ENCODE measurements at regions not wholly inside any gene's neighbourhood (a gene's known extent, or its start where the extent isn't known, plus 50 kb on each side); places are given as distances from the start of the nearest gene placed in this dataset.
"Not testable (repeated sequence)": the region's sequence is repeated elsewhere in the genome, so short reads cannot be mapped to it uniquely, and the experiment has no call there.

DNA sequence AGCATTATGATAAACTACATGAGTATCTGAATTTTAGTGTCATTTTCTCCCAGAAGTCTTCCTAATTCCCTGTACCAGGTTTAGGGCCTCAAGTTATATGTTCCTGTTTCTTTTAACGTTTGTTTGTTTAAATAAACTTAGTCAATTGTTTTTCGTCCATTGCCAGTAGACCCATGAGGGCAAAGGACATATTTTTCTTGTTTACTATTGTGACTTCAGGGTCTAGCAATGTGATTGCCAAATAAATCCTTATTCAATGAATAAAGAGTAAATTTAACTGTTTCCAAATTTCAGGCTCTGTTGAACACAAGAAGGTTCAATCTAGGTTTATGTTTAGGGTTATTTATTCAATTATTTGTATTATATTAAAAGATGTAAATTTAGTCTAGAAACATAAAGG lies 391.6 kb upstream of the MGAT4C start:
- DNase-seq = no peak

DNA sequence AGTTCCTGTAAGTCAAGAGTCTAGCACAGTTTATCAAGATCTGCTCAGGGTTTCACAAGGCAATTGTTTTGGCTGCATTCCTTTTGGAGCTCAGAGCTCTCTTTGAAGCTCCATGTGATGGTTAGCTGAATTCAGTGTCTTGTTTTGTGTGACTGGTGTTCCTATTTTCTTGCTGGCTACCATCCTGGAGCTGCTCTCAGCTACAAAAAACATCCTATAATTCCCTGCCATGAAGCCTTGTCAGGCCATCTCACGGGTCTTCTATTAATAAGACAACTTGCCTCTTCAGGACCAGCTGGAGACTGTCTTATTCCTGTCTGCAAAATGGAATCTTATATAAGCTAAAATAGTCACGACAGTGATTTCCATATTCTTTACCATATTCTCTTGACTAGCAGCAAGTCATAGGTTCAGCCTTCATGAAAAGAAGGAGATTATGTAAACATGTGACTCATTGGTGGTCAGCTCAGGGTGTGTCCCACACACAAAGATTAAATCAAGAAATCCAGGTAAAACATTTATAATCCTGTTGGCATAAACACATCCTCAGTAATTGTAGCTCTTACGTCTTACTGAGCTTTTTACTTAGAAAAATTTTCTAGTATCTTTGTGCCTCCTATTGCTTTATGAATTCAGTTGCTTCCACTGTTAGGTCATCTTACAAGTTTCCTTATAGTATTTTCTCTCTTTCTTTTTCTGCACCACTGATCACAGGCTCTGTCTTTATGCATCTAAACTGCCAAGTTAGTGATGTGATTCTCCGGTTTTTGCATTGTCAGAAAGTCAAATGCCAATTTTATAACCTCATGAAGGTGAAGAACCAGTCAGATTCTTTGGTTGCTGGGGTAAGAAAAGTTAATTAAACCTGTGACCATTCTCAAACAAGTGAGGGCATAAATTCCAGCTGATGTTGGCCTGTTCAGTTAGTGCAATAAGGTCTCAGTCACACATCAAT lies 378.5 kb upstream of the MGAT4C start:
- peak; percentile 40 for DNase-seq

DNA sequence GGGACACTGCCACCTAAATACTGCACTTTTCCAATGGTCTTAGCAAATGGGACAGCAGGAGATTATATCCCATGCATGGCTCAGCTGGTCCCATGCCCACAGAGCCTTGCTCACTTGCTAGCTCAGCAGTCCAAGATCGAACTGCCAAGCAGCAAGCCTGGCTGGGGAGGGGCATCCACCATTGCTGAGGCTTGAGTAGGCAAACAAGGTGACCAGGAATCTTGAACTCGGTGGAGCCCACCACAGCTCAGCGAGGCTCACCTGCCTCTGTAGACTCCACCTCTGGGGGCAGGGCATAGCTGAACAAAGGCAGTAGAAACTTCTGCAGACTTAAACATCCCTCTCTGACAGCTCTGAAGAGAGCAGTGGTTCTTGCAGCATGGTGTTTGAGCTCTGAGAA lies 370.8 kb upstream of the MGAT4C start:
- no peak for DNase-seq

DNA sequence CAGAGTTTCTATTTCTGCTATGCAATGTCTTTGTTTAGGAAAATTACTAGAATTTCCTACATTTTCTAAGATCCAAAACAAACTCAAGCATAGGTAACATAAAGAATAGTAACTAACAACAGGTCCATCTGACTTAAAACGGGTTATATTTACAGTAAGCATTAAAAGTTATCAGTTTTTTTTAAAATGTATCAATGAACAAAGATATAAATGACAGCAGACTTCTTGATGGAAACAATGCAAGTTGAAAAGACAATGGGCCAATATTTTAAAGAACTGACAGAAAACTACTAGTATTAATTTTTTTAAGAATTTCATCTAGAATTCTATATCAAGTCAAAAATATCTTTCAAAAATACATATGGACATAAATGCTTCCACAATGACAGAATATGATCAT lies 367.1 kb upstream of the MGAT4C start:
- no peak for DNase-seq

GRCh38 chr12:86621957-86622356 lies 365.8 kb upstream of the MGAT4C start:
- DNase-seq = no peak

GRCh38 chr12:86613311-86613710 lies 357.1 kb upstream of the MGAT4C start:
- no peak for DNase-seq

- no peak for DNase-seq
Measured at GRCh38 chr12:86608638-86609037, 352.4 kb upstream of the MGAT4C start.

DNA sequence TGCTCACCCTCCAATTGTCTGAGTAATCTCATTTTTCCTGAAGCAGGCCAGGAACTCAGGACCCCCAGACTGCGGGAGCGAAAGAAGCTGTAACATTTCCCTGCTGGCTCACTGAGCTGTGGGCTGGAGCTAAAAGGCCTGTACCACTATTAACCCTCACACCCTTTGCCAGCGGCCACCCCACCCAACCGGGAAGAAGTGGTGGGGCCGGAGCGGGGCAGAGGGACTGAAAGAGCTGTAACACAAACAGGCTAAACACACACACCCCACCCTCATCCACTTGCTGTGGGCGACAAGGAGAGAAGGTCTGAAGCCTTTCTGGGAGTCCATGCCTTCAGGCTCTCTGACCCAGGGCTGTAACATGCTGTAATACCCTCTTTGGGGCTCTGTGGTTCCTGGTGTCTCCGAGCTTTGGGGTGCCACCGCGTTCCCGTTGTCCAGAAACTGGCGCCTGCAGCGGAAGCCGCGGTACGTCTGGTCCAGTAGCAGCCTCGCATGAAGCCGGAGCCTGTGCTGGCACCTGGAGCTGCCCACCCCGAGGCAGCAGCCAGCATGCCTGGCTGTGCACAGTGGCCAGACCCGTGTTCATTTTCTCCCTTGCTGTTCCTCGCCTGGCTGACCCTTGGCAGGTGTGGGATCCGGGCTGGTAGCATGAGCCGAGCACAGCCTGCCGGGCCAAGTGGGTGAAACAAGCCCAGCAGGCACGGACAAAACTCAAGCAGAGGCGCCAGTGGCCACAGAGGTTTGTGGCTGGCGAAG lies 345.5 kb upstream of the MGAT4C start:
- DNase-seq = no peak

DNA sequence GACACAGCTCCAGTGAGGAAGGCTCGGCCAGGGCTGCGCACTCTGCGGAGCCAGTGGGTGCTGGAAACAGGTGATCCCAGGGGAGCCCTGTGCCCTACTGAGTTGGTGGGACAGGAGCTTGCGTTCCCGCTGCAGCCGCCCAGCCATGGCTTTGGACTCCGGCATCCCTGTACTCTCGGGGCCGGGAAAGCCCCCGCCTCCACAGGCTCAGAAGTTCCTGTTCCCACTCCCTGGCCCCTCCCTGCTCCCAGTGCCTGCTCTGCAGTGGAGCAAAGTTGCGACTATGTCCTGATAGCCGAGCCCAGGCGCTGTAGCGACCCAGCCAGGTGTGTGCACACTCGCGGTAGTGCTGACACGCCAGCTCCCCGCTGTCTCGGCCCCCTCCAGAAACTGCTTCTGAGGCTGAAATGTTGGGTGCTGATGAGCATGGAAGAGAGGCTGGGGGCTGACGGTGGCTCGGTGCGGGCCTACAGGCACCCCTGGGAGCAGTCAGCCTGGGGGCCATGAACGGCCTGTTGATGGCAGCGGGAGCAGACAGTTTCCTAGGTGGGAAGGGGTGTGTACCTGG lies 344.6 kb upstream of the MGAT4C start:
- no peak for DNase-seq

DNA sequence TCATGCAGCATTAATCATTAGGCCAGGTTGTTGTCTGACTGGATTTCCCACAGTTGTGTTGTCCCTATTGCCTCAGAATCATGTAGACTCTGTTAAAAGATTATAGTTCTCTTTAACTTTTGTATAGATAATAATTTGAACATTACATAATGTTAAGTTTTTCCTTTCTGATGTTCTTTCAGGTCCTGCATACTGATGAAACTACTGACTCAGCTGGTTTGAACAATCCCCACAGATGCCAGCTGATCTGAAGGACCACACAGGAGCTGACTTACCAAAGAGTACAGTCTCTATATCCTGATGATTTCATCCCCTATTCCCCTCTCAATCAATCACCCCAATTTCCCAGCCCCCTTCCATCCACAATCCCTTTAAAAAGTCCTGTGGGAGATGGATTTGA lies 341.2 kb upstream of the MGAT4C start:
- no peak for DNase-seq

DNA sequence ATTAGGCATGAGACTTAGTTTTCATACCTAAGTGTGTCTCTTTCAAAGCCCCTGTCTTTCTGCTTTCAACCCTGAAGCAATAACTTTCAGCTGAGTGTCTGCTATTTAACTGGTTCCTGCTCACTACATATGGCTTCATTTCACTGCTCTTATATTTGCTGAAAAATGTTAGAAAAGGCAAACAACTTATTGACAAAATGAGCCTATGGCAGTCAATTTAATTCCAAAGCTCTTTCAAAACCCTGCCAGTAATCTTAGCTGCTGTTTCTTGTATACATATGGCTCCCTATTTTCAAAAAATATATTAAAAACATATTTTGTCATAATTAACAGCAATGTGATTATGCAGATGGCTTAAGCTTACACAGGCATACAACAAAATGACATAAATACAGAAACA lies 334.1 kb upstream of the MGAT4C start:
- DNase-seq = no peak

GRCh38 chr12:86574143-86574542 lies 318.0 kb upstream of the MGAT4C start:
- DNase-seq = no peak

- no peak for DNase-seq
Measured at GRCh38 chr12:86572455-86572854, 316.3 kb upstream of the MGAT4C start.

DNA sequence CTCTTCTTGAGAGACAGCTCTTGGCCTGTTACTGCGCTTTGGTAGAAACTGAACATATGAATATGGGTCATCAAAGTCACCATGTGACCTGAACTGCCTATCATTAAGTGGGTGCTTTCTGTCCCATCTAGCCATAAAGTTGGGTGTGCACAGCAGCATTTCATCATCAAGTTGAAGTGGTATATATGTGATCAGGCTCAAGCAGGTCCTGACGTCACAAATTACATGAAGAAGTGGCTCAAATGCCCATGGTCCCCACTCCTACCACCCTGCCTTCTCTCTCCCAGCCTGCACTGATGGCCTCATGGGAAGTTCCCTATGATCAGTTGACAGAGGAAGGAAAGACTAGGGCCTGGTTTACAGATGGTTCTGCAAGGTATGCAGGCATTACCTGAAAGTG lies 308.8 kb upstream of the MGAT4C start:
- no peak for DNase-seq

DNA sequence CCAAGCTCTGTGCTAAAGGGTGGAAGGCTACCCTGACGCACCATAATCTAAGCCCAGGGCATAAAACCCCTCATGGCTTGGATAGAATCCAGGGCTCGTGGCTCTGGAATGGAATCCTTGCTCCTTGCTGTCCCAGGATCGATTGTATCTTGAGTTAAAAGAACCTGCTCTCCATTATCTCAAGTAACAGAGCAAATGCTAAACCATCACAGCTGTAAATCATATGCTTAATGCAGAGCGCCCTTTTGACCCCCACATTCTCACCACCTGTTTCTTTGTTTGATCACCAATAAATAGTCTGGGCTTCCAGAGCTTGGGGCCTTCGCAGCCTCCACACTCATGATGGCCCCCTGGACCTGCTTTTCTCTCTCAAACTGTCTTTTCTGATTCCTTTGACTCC lies 299.3 kb upstream of the MGAT4C start:
- DNase-seq = not testable (repeated sequence)

DNA sequence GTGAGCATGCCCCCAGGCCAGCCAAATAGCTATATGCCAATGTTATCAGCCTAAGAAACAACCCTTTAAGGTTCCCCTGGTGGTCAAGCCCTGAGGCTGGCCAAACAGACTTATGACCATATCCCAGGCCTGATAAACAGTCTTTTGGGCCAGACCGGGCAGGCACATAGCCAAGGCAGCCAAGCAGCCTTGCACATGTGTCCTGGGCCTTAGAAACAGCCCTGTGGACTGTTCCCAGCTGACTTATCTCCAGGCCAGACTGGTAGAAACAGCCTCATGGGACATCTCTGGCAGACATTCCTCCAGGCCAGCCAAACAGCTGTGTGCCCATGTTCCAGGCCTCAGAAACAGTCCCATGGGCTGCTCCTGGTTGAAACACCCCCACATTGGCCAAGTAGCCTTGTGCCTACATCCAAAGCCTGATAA lies 295.0 kb upstream of the MGAT4C start:
- DNase-seq = no peak

GRCh38 chr12:86550218-86551145 lies 294.3 kb upstream of the MGAT4C start:
- DNase-seq = no peak

- no peak for DNase-seq
Measured at GRCh38 chr12:86543716-86544115, 287.5 kb upstream of the MGAT4C start.

DNA sequence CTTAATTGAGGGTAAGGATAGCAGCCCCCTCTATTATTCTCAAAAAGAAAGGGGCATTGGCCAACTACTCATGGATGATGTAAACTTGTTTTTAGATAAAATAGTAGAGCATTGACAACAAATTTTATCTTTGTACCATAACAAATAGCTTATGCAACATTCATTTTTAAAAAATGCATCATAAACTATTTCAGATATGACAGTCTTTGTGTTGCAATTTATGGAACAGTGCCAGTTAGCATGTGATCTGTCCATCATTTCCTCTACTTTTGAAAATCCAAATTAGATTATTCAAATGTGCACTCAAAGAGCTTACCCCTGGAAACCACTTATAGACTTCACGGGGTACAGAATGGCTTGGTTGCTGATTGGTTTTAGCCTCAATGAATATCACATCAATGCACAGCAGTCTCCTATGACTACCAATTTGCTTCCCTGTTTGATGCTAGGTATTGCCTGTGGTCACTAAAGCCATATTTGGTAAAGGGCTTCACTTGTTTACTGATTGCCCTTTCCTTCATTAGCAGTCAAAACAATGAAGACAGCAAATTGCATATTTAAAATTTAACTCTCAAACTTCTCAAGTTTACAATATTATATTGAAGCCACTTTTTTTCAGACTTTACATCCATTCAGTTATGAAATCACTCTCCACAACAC lies 274.9 kb upstream of the MGAT4C start:
- DNase-seq = no peak

DNA sequence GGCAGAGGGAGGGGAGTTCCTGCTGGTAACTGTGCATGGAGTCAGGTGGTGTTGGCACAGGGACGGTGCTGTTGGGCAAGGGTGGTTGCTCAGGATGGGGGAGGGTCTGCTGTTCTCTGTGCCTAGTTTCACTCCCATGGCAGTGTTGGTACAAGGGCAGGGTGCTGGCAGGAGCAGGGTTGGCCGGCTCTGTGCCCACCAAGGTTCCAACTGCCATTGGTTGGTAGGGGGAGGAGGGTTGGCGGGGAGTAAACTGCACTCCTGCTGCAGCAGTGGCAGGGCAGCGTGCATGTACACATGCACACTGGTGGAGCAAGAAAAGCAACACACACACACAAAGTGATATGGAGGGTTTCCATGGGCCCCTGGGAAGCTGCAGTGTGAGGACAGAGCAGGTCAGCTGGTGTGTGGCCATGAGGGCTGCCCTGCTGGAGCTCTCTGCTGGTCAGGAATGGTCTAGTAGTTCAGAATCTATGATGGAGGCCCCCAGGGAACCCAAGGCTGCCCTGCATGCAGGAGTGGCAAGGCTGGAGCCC lies 269.9 kb upstream of the MGAT4C start:
- DNase-seq = no peak

- no peak for DNase-seq
Measured at GRCh38 chr12:86523844-86524243, 267.7 kb upstream of the MGAT4C start.

DNA sequence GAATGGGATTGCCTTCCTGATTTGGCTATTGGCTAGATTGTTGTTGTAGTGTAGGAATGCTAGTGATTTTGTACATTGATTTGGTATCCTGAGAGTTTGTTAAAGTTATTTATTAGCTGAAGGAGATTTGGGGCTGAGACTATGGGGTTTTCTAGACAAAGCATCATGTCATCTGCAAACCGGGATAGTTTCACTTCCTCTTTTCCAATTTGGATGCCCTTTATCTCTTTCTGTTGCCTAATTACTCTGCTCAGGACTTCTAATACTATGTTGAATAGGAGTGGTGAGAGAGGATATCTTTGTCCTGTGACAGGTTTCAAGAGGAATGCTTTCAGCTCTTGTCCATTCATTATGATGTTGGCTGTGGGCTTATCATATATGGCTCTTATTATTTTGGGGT lies 265.7 kb upstream of the MGAT4C start:
- DNase-seq = no peak

All from kidney glomerular epithelial cell (primary cell).